AG04449 (cell line): ENCODE measurements at regions not wholly inside any gene's neighbourhood (a gene's known extent, or its start where the extent isn't known, plus 50 kb on each side); places are given as distances from the start of the nearest gene placed in this dataset.

ENCODE experiments used
- CTCF ChIA-PET: fragments of 350-600 bp; formaldehyde crosslinking; extraction: SDS; loops from one replicate; lab custom pipeline; 2021; ENCODE audit warnings: antibody characterized with exemption; lab: Yijun Ruan, JAX
- POLR2A ChIA-PET: fragments of 400-600, 350-600 bp; formaldehyde crosslinking; extraction: SDS; loops from one replicate; lab custom pipeline; 2020; ENCODE audit warnings: antibody characterized with exemption, inconsistent platforms; lab: Yijun Ruan, JAX
- DNase-seq: peaks from one replicate; pipeline ENCODE4 v3.0.0-alpha.2; 2010; ENCODE audit warnings: low read depth, low spot score
- H3K4me3 ChIP-seq: 2 replicates; pipeline ENCODE4 v1.5.1; 2011; ENCODE audit warnings: low read depth, mild to moderate bottlenecking, control low read depth, low read length
- CTCF ChIP-seq: IDR thresholded peaks from one replicate; pipeline ENCODE4 v1.5.1; 2011; ENCODE audit warnings: mild to moderate bottlenecking, moderate library complexity, low read length, control low read depth, inconsistent platforms; ENCODE audit not compliant: insufficient read depth; ENCODE audit errors: missing control alignments

GRCh38 chr17:51371732-51372151 is 111.4 kb downstream of the UTP18 start:
- DNase-seq, result no peak
- CTCF ChIA-PET, result interaction anchor here (1.0 kb wide), 2 partner anchors 11 to 735 kb away, joined by 3 to 4 read pairs; no protein-coding TSS in a partner anchor
- peak; percentile 72 for TF ChIP-seq CTCF
- POLR2A ChIA-PET, result no interaction called here
- H3K4me3 ChIP-seq, result no peak overlapping the region

- no peak for DNase-seq
- H3K4me3 ChIP-seq, result peak overlapping the region; percentile 12
Measured at GRCh38 chr17:51372345-51373004, 112.1 kb downstream of the UTP18 start.

GRCh38 chr17:51373489-51374152 is 113.3 kb downstream of the UTP18 start:
- no peak for DNase-seq
- ChIA-PET POLR2A (no interaction called here), CTCF (no interaction called here)
- no peak overlapping the region for H3K4me3 ChIP-seq
- TF ChIP-seq CTCF, result no peak

More at GRCh38 chr17:51372345-51373004, 112.1 kb downstream of the UTP18 start:
- ChIA-PET CTCF (interaction anchor here (1.0 kb wide), 1 partner anchor 734 kb away, joined by 4 read pairs; no protein-coding TSS in a partner anchor), POLR2A (no interaction called here)
- no peak for TF ChIP-seq CTCF

GRCh38 chr17:51374209-51374608 is 113.9 kb downstream of the UTP18 start:
- no peak for TF ChIP-seq CTCF
- no peak overlapping the region for H3K4me3 ChIP-seq
- ChIA-PET POLR2A (no interaction called here), CTCF (no interaction called here)
- DNase-seq, result no peak

- TF ChIP-seq CTCF, result no peak
- no peak overlapping the region for H3K4me3 ChIP-seq
- no peak for DNase-seq
- POLR2A ChIA-PET, result no interaction called here
- CTCF ChIA-PET, result no interaction called here
Measured at GRCh38 chr17:51375771-51376170, 115.4 kb downstream of the UTP18 start.

- CTCF ChIA-PET, result no interaction called here
- POLR2A ChIA-PET, result no interaction called here
- TF ChIP-seq CTCF, result no peak
- H3K4me3 ChIP-seq, result no peak overlapping the region
- DNase-seq, result no peak
Measured at GRCh38 chr17:51376739-51377138, 116.4 kb downstream of the UTP18 start.
